HL-60 (cell line): ENCODE measurements at regions not wholly inside any gene's neighbourhood (a gene's known extent, or its start where the extent isn't known, plus 50 kb on each side); places are given as distances from the start of the nearest gene placed in this dataset.

Experiments
- DNase-seq, 2 experiments: peaks; one replicate each; pipeline ENCODE4 v3.0.0-alpha.2; 2010 to 2020; ENCODE audit warnings: low read depth in 1 of 2, low spot score in 1 of 2
- H3K27ac ChIP-seq: fragments of 250-450 bp; sonication (Bioruptor Pico); replicated peaks from 2 replicates; pipeline ENCODE4 v1.5.1; 2020; ENCODE audit warnings: mild to moderate bottlenecking, moderate library complexity
- H3K27me3 ChIP-seq: fragments of 250-450 bp; sonication (Bioruptor Pico); 2 replicates; pipeline ENCODE4 v1.5.1; 2021; ENCODE audit warnings: mild to moderate bottlenecking, moderate library complexity; ENCODE audit not compliant: insufficient read depth, poor library complexity, severe bottlenecking
- H3K4me3 ChIP-seq: replicated peaks from 2 replicates; pipeline ENCODE4 v1.5.1; 2011; ENCODE audit warnings: mild to moderate bottlenecking, control low read depth, low read length; ENCODE audit not compliant: insufficient read depth
- GABPA ChIP-seq: IDR thresholded peaks from 2 replicates; pipeline ENCODE4 v1.6.1; 2012; ENCODE audit warnings: low read depth
- POLR2AphosphoS5 ChIP-seq: IDR thresholded peaks from 2 replicates; pipeline ENCODE4 v1.6.1; 2012; ENCODE audit warnings: low read depth
- SPI1 ChIP-seq: IDR thresholded peaks from 2 replicates; pipeline ENCODE4 v1.6.1; 2012; ENCODE audit warnings: low read depth, mild to moderate bottlenecking, borderline replicate concordance
- TF ChIP-seq, protein P1 (sequence below): IDR thresholded peaks from one replicate; pipeline ENCODE4 v1.5.1; 2011; ENCODE audit warnings: low read length, control low read depth, inconsistent platforms; ENCODE audit not compliant: insufficient read depth
- TF ChIP-seq, protein P2 (sequence below): IDR thresholded peaks from 2 replicates; pipeline ENCODE4 v1.6.1; 2012; ENCODE audit warnings: low read depth; ENCODE audit not compliant: insufficient replicate concordance

DNA sequence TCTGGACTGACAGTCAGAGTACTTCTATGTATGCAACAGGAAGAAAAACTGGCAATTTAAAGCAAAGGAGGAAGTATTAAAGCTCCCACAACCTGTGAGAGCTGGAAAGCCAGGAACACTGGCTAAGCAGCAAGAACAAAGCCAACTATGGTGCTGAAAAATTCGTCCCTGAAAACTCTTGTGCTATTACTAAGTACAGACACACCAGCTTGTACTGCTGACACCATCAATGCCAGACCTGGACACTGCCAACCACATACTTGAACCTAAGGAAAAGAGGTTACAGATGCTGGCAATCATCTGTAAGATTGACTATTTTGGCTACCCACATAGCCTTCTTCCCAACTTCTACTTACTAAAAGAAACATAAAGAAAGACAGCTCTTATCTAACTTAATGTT is 1110.6 kb downstream of the SORCS3 start:
- H3K27me3 ChIP-seq, result no peaks in the 10 kb centered on the region
- no peak for DNase-seq
- H3K4me3 ChIP-seq, result no peak overlapping the region
- H3K27ac ChIP-seq, result no peak overlapping the region
- TF ChIP-seq, protein P1, sequence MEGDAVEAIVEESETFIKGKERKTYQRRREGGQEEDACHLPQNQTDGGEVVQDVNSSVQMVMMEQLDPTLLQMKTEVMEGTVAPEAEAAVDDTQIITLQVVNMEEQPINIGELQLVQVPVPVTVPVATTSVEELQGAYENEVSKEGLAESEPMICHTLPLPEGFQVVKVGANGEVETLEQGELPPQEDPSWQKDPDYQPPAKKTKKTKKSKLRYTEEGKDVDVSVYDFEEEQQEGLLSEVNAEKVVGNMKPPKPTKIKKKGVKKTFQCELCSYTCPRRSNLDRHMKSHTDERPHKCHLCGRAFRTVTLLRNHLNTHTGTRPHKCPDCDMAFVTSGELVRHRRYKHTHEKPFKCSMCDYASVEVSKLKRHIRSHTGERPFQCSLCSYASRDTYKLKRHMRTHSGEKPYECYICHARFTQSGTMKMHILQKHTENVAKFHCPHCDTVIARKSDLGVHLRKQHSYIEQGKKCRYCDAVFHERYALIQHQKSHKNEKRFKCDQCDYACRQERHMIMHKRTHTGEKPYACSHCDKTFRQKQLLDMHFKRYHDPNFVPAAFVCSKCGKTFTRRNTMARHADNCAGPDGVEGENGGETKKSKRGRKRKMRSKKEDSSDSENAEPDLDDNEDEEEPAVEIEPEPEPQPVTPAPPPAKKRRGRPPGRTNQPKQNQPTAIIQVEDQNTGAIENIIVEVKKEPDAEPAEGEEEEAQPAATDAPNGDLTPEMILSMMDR, result no peak
- TF ChIP-seq GABPA, result no peak

DNA sequence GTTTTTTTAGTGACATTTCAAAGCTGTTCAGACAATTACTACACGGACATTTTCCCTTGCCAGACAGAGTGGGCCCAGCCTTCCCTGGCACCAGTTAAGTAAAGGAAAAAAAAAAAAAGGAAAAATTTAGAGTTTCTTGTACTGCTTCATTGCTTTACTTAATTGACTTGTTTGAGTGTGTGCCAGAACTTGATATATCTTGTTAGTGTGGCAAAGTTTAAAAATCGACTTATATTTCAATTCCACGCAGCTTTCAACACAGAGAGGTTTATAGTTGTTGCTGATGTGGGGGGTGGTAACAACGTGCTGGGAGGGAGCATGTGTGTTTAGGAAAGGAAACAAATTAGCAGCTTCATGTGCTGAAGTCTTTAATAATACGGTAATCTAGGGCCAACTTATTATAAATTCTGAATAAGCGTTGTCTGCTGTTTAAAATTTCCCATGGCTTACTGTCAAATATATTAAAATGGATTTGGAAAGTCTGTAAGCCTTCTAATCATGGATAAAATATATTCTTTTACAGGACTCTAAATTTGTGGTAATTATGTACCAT is 1104.6 kb downstream of the SORCS3 start:
- TF ChIP-seq, protein P1, result no peak
- TF ChIP-seq SPI1 (no peak), POLR2AphosphoS5 (no peak), GABPA (no peak)
- TF ChIP-seq, protein P2, sequence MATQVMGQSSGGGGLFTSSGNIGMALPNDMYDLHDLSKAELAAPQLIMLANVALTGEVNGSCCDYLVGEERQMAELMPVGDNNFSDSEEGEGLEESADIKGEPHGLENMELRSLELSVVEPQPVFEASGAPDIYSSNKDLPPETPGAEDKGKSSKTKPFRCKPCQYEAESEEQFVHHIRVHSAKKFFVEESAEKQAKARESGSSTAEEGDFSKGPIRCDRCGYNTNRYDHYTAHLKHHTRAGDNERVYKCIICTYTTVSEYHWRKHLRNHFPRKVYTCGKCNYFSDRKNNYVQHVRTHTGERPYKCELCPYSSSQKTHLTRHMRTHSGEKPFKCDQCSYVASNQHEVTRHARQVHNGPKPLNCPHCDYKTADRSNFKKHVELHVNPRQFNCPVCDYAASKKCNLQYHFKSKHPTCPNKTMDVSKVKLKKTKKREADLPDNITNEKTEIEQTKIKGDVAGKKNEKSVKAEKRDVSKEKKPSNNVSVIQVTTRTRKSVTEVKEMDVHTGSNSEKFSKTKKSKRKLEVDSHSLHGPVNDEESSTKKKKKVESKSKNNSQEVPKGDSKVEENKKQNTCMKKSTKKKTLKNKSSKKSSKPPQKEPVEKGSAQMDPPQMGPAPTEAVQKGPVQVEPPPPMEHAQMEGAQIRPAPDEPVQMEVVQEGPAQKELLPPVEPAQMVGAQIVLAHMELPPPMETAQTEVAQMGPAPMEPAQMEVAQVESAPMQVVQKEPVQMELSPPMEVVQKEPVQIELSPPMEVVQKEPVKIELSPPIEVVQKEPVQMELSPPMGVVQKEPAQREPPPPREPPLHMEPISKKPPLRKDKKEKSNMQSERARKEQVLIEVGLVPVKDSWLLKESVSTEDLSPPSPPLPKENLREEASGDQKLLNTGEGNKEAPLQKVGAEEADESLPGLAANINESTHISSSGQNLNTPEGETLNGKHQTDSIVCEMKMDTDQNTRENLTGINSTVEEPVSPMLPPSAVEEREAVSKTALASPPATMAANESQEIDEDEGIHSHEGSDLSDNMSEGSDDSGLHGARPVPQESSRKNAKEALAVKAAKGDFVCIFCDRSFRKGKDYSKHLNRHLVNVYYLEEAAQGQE, result no peak
- no peaks in the 10 kb centered on the region for H3K27me3 ChIP-seq
- no peak overlapping the region for H3K4me3 ChIP-seq
- DNase-seq, result no peak
- no peak overlapping the region for H3K27ac ChIP-seq

DNA sequence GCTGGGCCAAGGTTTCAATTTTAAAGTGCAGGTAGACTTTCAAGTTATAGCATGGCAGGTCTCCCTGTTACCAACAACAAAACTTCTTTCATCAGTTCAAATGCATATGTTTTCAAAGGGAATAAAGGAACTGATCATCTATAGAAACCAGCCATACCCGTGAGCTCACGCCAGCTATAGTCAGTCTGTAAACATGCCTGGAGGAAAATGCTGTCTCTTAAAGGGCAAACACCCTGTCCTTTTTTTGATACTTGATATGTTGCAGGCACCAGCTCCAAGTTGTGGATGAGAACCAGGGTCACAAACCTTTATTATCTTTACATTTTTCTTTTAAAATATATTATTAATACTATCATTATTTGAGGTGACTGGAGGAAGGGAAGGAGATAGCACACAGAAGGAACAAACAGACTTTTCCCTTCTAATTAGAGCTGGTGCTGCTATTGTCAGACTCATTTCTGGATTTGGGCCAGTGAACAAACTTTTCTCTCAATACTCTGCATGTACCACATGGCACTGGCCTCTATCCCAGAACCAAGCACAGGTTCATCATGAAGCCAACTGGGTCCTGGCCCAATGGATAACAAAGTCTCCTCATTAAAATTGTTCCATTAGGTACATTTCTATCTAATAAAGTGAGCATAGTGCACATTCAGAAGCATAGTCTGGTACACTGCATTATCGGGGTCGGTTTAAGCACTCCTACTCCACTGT is 1102.4 kb downstream of the SORCS3 start:
- Histone ChIP-seq H3K27ac (no peak overlapping the region), H3K4me3 (no peak overlapping the region), H3K27me3 (no peaks in the 10 kb centered on the region)
- DNase-seq, result no peak
- TF ChIP-seq POLR2AphosphoS5, result no peak
- no peak for TF ChIP-seq SPI1

DNA sequence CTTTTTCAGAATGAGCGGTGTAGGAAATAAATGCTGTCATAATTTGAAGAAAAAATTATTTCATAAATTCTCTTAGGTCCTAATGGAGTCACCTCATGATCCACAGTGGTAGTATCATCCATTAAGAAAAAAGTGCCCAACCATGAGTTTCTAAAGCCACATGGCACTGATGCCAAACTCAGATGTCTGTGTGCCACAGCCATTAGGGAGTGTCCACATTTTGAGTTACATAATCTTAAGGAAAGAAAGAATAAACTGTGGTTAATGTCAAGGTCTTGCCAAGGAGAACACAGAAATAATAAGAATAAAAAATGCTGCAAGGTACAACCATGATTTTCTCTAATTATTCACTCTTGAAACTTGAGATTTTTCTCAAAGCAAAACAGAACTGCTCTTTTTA is 1101.8 kb downstream of the SORCS3 start:
- Histone ChIP-seq H3K4me3 (no peak overlapping the region), H3K27me3 (no peaks in the 10 kb centered on the region), H3K27ac (no peak overlapping the region)
- DNase-seq, result no peak
- TF ChIP-seq GABPA (no peak), POLR2AphosphoS5 (no peak)
- TF ChIP-seq, protein P2, result no peak

DNA sequence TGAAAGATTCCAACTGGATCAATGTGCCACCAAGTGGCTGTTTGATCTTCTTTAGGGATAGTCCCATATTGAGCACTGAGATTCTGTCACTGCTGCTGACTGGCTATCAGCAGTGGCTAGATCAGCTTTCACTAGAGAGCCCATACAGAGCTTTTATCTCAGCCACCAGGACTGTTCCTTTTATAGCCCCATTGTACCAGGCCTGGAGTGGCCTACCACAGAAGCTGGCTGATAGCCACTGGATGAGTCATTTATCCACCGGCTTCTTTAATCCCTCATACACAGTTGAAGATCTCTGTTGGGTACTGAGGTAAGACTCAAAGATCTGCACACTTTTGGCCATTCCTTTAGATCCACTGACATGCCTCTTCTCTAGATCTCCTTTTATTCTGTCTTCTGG is 1101.1 kb downstream of the SORCS3 start:
- TF ChIP-seq SPI1 (no peak), POLR2AphosphoS5 (no peak), GABPA (no peak)
- TF ChIP-seq, protein P2, result no peak
- TF ChIP-seq, protein P1, result no peak
- no peak overlapping the region for H3K27ac ChIP-seq
- H3K4me3 ChIP-seq, result no peak overlapping the region
- DNase-seq, result no peak
- H3K27me3 ChIP-seq, result no peaks in the 10 kb centered on the region
